H1 (cell line): ENCODE measurements at regions not wholly inside any gene's neighbourhood (a gene's known extent, or its start where the extent isn't known, plus 50 kb on each side); places are given as distances from the start of the nearest gene placed in this dataset.

Experiments used
- BRCA1 ChIP-seq: IDR thresholded peaks from 2 replicates; pipeline ENCODE4 v1.6.1; 2012; ENCODE audit warnings: low read depth, low read length, improper control_type of control experiment
- MAFK ChIP-seq: IDR thresholded peaks from 2 replicates; pipeline ENCODE4 v1.6.1; 2012; ENCODE audit warnings: low read depth, mild to moderate bottlenecking, improper control_type of control experiment, low read length
- POU5F1 ChIP-seq: IDR thresholded peaks from 2 replicates; pipeline ENCODE4 v1.6.1; 2011; ENCODE audit warnings: low read depth, mild to moderate bottlenecking, low read length, moderate library complexity
- RAD21 ChIP-seq, 2 experiments: IDR thresholded peaks in 1 of 2; conservative IDR thresholded peaks in 1 of 2; 2 replicates each; pipeline ENCODE4 v1.6.1; 2011; ENCODE audit warnings: low read depth in 2 of 2, low read length in 2 of 2, improper control_type of control experiment in 1 of 2, inconsistent platforms in 1 of 2, mild to moderate bottlenecking in 1 of 2, moderate library complexity in 1 of 2
- RBBP5 ChIP-seq: IDR thresholded peaks from 2 replicates; pipeline ENCODE4 v1.7.1; 2012; ENCODE audit warnings: low read depth, mild to moderate bottlenecking, inconsistent platforms, low read length, moderate library complexity, borderline replicate concordance
- SP4 ChIP-seq: IDR thresholded peaks from 2 replicates; pipeline ENCODE4 v1.6.1; 2012; ENCODE audit warnings: low read length, inconsistent platforms

- TF ChIP-seq POU5F1: no peak
- no peak for TF ChIP-seq RAD21 (IDR thresholded peaks at IDR 0.05 in 1 of 2, conservative IDR thresholded peaks at IDR 0.05 in 1 of 2; ENCODE audit: low read depth in 2 of 2, low read length in 2 of 2)
- no peak for TF ChIP-seq RBBP5
- TF ChIP-seq BRCA1: no peak
- no peak for TF ChIP-seq SP4
- TF ChIP-seq MAFK: no peak
Measured at GRCh38 chr11:41955635-41956400, 496.4 kb upstream of the LRRC4C start (continued).
